SH-SY5Y (cell line): ENCODE measurements at regions not wholly inside any gene's neighbourhood (a gene's known extent, or its start where the extent isn't known, plus 50 kb on each side); places are given as distances from the start of the nearest gene placed in this dataset.

Experiments
- GATA2 ChIP-seq: IDR thresholded peaks from 2 replicates; pipeline ENCODE4 v1.6.1; 2011; ENCODE audit warnings: mild to moderate bottlenecking, low read depth, low read length
- GATA3 ChIP-seq: IDR thresholded peaks from 2 replicates; pipeline ENCODE4 v1.6.1; 2011; ENCODE audit warnings: low read depth, mild to moderate bottlenecking, low read length, moderate library complexity

DNA sequence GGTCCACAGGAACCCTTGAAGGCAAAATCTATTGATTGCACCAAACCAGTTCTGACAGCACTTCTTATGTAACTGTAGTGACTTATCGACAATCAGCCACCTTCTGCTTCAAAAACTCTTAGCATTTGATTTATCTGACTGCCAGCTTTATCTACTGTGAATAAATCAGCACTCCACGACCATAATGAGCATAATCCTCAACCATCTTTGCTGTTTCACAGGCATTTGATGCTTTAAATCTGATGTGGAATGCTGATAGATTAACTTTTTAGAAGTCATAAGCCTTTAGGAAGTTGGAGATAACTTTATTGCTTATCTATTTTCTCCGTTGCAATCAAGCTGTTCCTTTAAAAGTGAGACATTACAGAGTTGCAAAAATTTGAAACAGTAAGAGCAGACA lies 101.5 kb upstream of the PTCHD4 start:
- no peak for TF ChIP-seq GATA3
- TF ChIP-seq GATA2: no peak
